HG03066 (cell line): ENCODE measurements at regions not wholly inside any gene's neighbourhood (a gene's known extent, or its start where the extent isn't known, plus 50 kb on each side); places are given as distances from the start of the nearest gene placed in this dataset.

Experiments
- ATAC-seq: cut with Tn5 transposase; IDR thresholded peaks from one replicate; pipeline ENCODE4 v1.9.1; 2021; ENCODE audit warnings: low read depth; ENCODE audit not compliant: unreplicated experiment

GRCh38 chr5:88666761-88667495, 216.1 kb downstream of the MEF2C start:
- ATAC-seq, result peak; percentile 87

- ATAC-seq, result no peak
Observed at GRCh38 chr5:88665750-88666215, 217.2 kb downstream of the MEF2C start.

- ATAC-seq, result no peak
Observed at GRCh38 chr5:88664645-88665044, 218.3 kb downstream of the MEF2C start.

- no peak for ATAC-seq
Observed at GRCh38 chr5:88663793-88664216, 219.2 kb downstream of the MEF2C start.

GRCh38 chr5:88662846-88663245, 220.1 kb downstream of the MEF2C start:
- ATAC-seq, result no peak

GRCh38 chr5:88661806-88662207, 221.2 kb downstream of the MEF2C start:
- ATAC-seq, result no peak

GRCh38 chr5:88660947-88661805, 221.8 kb downstream of the MEF2C start:
- peak; percentile 60 for ATAC-seq

- ATAC-seq, result peak; percentile 28
Observed at GRCh38 chr5:88660264-88660946, 222.6 kb downstream of the MEF2C start.

GRCh38 chr5:88659529-88660263, 223.3 kb downstream of the MEF2C start:
- peak; percentile 49 for ATAC-seq

- no peak for ATAC-seq
Observed at GRCh38 chr5:88658886-88659285, 224.1 kb downstream of the MEF2C start.

- ATAC-seq, result no peak
Observed at GRCh38 chr5:88657906-88658775, 224.8 kb downstream of the MEF2C start.

GRCh38 chr5:88657136-88657535, 225.8 kb downstream of the MEF2C start:
- ATAC-seq, result no peak

- no peak for ATAC-seq
Observed at GRCh38 chr5:88656221-88656950, 226.6 kb downstream of the MEF2C start.

- no peak for ATAC-seq
Observed at GRCh38 chr5:88653471-88653870, 229.5 kb downstream of the MEF2C start.

GRCh38 chr5:88647901-88648300, 235.1 kb downstream of the MEF2C start:
- no peak for ATAC-seq

- no peak for ATAC-seq
Observed at GRCh38 chr5:88646866-88647265, 236.1 kb downstream of the MEF2C start.

- ATAC-seq, result no peak
Observed at GRCh38 chr5:88644676-88645075, 238.3 kb downstream of the MEF2C start.

GRCh38 chr5:88643315-88643714, 239.7 kb downstream of the MEF2C start:
- ATAC-seq, result no peak

- no peak for ATAC-seq
Observed at GRCh38 chr5:88634014-88634413, 249.0 kb downstream of the MEF2C start.
